ENCODE measurements at regions not wholly inside any gene's neighbourhood (a gene's known extent, or its start where the extent isn't known, plus 50 kb on each side); places are given as distances from the start of the nearest gene placed in this dataset.
"Not testable (repeated sequence)": the region's sequence is repeated elsewhere in the genome, so short reads cannot be mapped to it uniquely, and the experiment has no call there.

- ATAC-seq; H3K4me1 ChIP-seq; H3K27ac ChIP-seq; H3K27me3 ChIP-seq; intact Hi-C loops (cut with DNase I); H3K9me3 ChIP-seq; H3K4me3 ChIP-seq; H3K36me3 ChIP-seq; DNase-seq: not testable (repeated sequence)
- 30% methylated on average over 2 of the region's 2 CpGs for WGBS (ENCODE audit: insufficient coverage, low coverage, low lambda C conversion rate, missing lambda C conversion rate)
Observed at GRCh38 chr1:273772-274171, 177.7 kb downstream of the OR4F29 start.

- H3K4me1 ChIP-seq; ATAC-seq; H3K27ac ChIP-seq; intact Hi-C loops (cut with DNase I); H3K36me3 ChIP-seq; H3K27me3 ChIP-seq; H3K9me3 ChIP-seq; H3K4me3 ChIP-seq: not testable (repeated sequence)
- WGBS (ENCODE audit: insufficient coverage, low coverage, low lambda C conversion rate, missing lambda C conversion rate): 4% methylated on average over 5 of the region's 5 CpGs
- peak; percentile 44 to 84 (median 56) for TF ChIP-seq CTCF (IDR thresholded peaks at IDR 0.05)
- peak; percentile 67 to 85 (median 81) for DNase-seq
Observed at GRCh38 chr1:267815-268214, 183.7 kb downstream of the OR4F29 start.

Data from right lobe of liver (tissue), 6 donors.